ENCODE measurements at regions not wholly inside any gene's neighbourhood (a gene's known extent, or its start where the extent isn't known, plus 50 kb on each side); places are given as distances from the start of the nearest gene placed in this dataset.

- H3K4me3 ChIP-seq (ENCODE audit: low read depth in 2 of 2, low read length in 2 of 2), result no peak overlapping the region
- H3K27me3 ChIP-seq (ENCODE audit: control insufficient read depth, insufficient read depth, low read length), result peaks cover 4% of the 10 kb centered on the region
- POLR2A ChIA-PET, result no interaction called here
- no peaks in the 10 kb centered on the region for H3K36me3 ChIP-seq (ENCODE audit: control insufficient read depth, insufficient read depth, low read length)
- H3K4me1 ChIP-seq (ENCODE audit: control insufficient read depth, insufficient read depth, low read length), result no peaks in the 10 kb centered on the region
- intact Hi-C loops (cut with micrococcal nuclease; ENCODE audit: unreplicated experiment) (no loop called here), in situ Hi-C loops (cut with HindIII; ENCODE audit: low pct_unique_long_range_greater_than_20kb, low sequenced_read_pairs) (no loop called here)
- no TSS peak for BruUV-seq (replicated peaks)
- DNase-seq (ENCODE audit: low read depth, low spot score), result no peak
- H3K9me3 ChIP-seq (ENCODE audit: control insufficient read depth, insufficient read depth, low read depth, low read length), result no peaks in the 10 kb centered on the region
- CTCF ChIA-PET, result no interaction called here
- no peak for ATAC-seq
- TF ChIP-seq CTCF (IDR thresholded peaks at IDR 0.05), result no peak
- no peak for TF ChIP-seq POLR2AphosphoS5 (IDR thresholded peaks at IDR 0.05; ENCODE audit: low read depth, low read length)
- TF ChIP-seq REST (IDR thresholded peaks at IDR 0.05; ENCODE audit: insufficient read depth in 1 of 2, low read depth in 2 of 2, low read length in 1 of 2), result no peak
- no peak for TF ChIP-seq SIN3A (IDR thresholded peaks at IDR 0.05; ENCODE audit: borderline replicate concordance, insufficient read depth, low read depth, low read length)
- no peak for TF ChIP-seq TCF7L2 (IDR thresholded peaks at IDR 0.05; ENCODE audit: low read depth, low read length)
- no peak overlapping the region for H3K27ac ChIP-seq (ENCODE audit: low read length)
Measured at GRCh38 chr12:27190761-27191160, 53.3 kb upstream of the STK38L start.

GRCh38 chr12:27191531-27191930 lies 52.6 kb upstream of the STK38L start:
- CTCF ChIA-PET, result no interaction called here
- no peak for DNase-seq (ENCODE audit: low read depth, low spot score)

More at GRCh38 chr12:27191531-27191930, 52.6 kb upstream of the STK38L start:
- TF ChIP-seq SIN3A (IDR thresholded peaks at IDR 0.05; ENCODE audit: borderline replicate concordance, insufficient read depth, low read depth, low read length), result no peak
- no peak for TF ChIP-seq POLR2AphosphoS5 (IDR thresholded peaks at IDR 0.05; ENCODE audit: low read depth, low read length)
- TF ChIP-seq REST (IDR thresholded peaks at IDR 0.05; ENCODE audit: insufficient read depth in 1 of 2, low read depth in 2 of 2, low read length in 1 of 2), result no peak
- no peak for TF ChIP-seq TCF7L2 (IDR thresholded peaks at IDR 0.05; ENCODE audit: low read depth, low read length)
- no TSS peak for BruUV-seq (replicated peaks)
- Histone ChIP-seq H3K4me3 (ENCODE audit: low read depth in 2 of 2, low read length in 2 of 2) (no peak overlapping the region), H3K36me3 (ENCODE audit: control insufficient read depth, insufficient read depth, low read length) (no peaks in the 10 kb centered on the region), H3K27me3 (ENCODE audit: control insufficient read depth, insufficient read depth, low read length) (peaks cover 10% of the 10 kb centered on the region), H3K9me3 (ENCODE audit: control insufficient read depth, insufficient read depth, low read depth, low read length) (no peaks in the 10 kb centered on the region), H3K4me1 (ENCODE audit: control insufficient read depth, insufficient read depth, low read length) (no peaks in the 10 kb centered on the region), H3K27ac (ENCODE audit: low read length) (no peak overlapping the region)
- ATAC-seq, result no peak
- intact Hi-C loops (cut with micrococcal nuclease; ENCODE audit: unreplicated experiment) (no loop called here), in situ Hi-C loops (cut with HindIII; ENCODE audit: low pct_unique_long_range_greater_than_20kb, low sequenced_read_pairs) (no loop called here)
- POLR2A ChIA-PET, result no interaction called here

All from Panc1 (cell line).